K562 (cell line): ENCODE measurements at regions not wholly inside any gene's neighbourhood (a gene's known extent, or its start where the extent isn't known, plus 50 kb on each side); places are given as distances from the start of the nearest gene placed in this dataset.

Experiments
- ATAC-seq: fragments of 200-7000 bp; cut with Tn5 transposase; 3 replicates; pipeline ENCODE4 v1.9.1; 2020; ENCODE audit warnings: moderate library complexity
- BruUV-seq: library from RNA; stranded (reverse); fragments of 400-500 nt; replicated peaks from 2 replicates; lab custom pipeline; 2021; lab: Mats Ljungman, UMichigan
- CTCF ChIA-PET: fragments of 300-600 bp; formaldehyde crosslinking; extraction: SDS; loops from one replicate; lab custom pipeline; 2021; ENCODE audit warnings: low intra/inter-chr PET ratio; lab: Yijun Ruan, JAX
- POLR2A ChIA-PET: fragments of 300-600, 350-650 bp; sonication (Branson Sonifier 250); formaldehyde crosslinking; extraction: SDS; loops from one replicate; lab custom pipeline; 2021; ENCODE audit warnings: antibody characterized with exemption, inconsistent platforms; lab: Yijun Ruan, JAX
- DNase-seq, 4 experiments: peaks; one replicate each; pipeline versions ENCODE4 v3.0.0 to v3.0.0-alpha.2; 2011 to 2018; ENCODE audit warnings: low spot score in 3 of 4, mixed read lengths in 3 of 4; ENCODE audit errors: extremely low read depth in 1 of 4
- FAIRE-seq: peaks from 2 replicates; lab custom pipeline; 2011; peaks lifted over from hg19 to GRCh38; lab: Jason Lieb, UNC
- H2AFZ ChIP-seq: 2 replicates; pipeline ENCODE4 v1.6.0; 2011; ENCODE audit warnings: low read depth, low read length, control low read depth, inconsistent platforms
- H3K27ac ChIP-seq: fragments of 200-600 bp; 3 replicates; pipeline ENCODE4 v1.8.0; 2011; ENCODE audit warnings: low read depth, mild to moderate bottlenecking, control low read depth, inconsistent platforms, low read length, moderate library complexity, mixed read lengths; ENCODE audit errors: extremely low read depth
- H3K27me3 ChIP-seq, 2 experiments: fragments of 300-600 bp in 1 of 2; 2 replicates in 1 of 2; 3 replicates in 1 of 2; pipeline versions ENCODE4 v1.6.0 to v1.8.0; 2011; ENCODE audit warnings: inconsistent platforms in 2 of 2, low read length in 2 of 2, mild to moderate bottlenecking in 1 of 2, mixed read lengths in 1 of 2, moderate library complexity in 1 of 2; ENCODE audit not compliant: control insufficient read depth in 2 of 2, insufficient read depth in 2 of 2
- H3K36me3 ChIP-seq: fragments of 300-600 bp; 3 replicates; pipeline ENCODE4 v1.8.0; 2011; ENCODE audit warnings: mild to moderate bottlenecking, low read length, inconsistent platforms; ENCODE audit not compliant: control insufficient read depth, insufficient read depth
- H3K4me1 ChIP-seq, 2 experiments: fragments of 200-600 bp in 1 of 2; replicated peaks in 1 of 2; 2 replicates in 1 of 2; 3 replicates in 1 of 2; pipeline versions ENCODE4 v1.5.1 to v1.8.0; 2011; ENCODE audit warnings: inconsistent platforms in 2 of 2, low read length in 2 of 2, mild to moderate bottlenecking in 1 of 2, mixed read lengths in 1 of 2, moderate library complexity in 1 of 2; ENCODE audit not compliant: control insufficient read depth in 2 of 2, insufficient read depth in 2 of 2
- H3K4me2 ChIP-seq: 2 replicates; pipeline ENCODE4 v1.6.1; 2011; ENCODE audit warnings: low read length, control low read depth, inconsistent platforms, mixed read lengths; ENCODE audit not compliant: insufficient read depth
- H3K4me3 ChIP-seq: fragments of 200-600 bp; sonication (generic), shearing (Covaris generic); 2 replicates; pipeline ENCODE4 v1.5.1; 2016; ENCODE audit warnings: control low read depth, inconsistent platforms
- H3K79me2 ChIP-seq: fragments of 200-600 bp; 3 replicates; pipeline ENCODE4 v1.8.0; 2011; ENCODE audit warnings: low read length, inconsistent platforms; ENCODE audit not compliant: control insufficient read depth, insufficient read depth
- H3K9ac ChIP-seq, 2 experiments: 2 replicates each; pipeline versions ENCODE4 v1.6.0 to v1.6.1; 2011; ENCODE audit warnings: low read depth in 2 of 2, low read length in 2 of 2, control low read depth in 1 of 2, inconsistent platforms in 1 of 2, mild to moderate bottlenecking in 1 of 2, mixed read lengths in 1 of 2; ENCODE audit not compliant: insufficient read depth in 1 of 2
- H3K9me1 ChIP-seq: one replicate; pipeline ENCODE4 v1.6.0; 2011; ENCODE audit warnings: inconsistent platforms, mild to moderate bottlenecking, low read length, moderate library complexity; ENCODE audit not compliant: control insufficient read depth, insufficient read depth
- H3K9me3 ChIP-seq: replicated peaks from 2 replicates; pipeline ENCODE4 v1.5.1; 2011; ENCODE audit warnings: low read depth, low read length, inconsistent platforms; ENCODE audit not compliant: control insufficient read depth, insufficient read depth
- H4K20me1 ChIP-seq: replicated peaks from 2 replicates; pipeline ENCODE4 v1.6.1; 2011; ENCODE audit warnings: low read length, inconsistent platforms, mixed read lengths; ENCODE audit not compliant: control insufficient read depth, insufficient read depth
- ATF1 ChIP-seq, 2 experiments: fragments of 450-650 bp in 1 of 2; IDR thresholded peaks; 2 replicates each; pipeline ENCODE4 v1.6.1; 2016; ENCODE audit warnings: missing compliant biosample characterization in 1 of 2, missing genetic modification characterization in 1 of 2
- FOXP4 ChIP-seq: sonication (generic); formaldehyde crosslinking; IDR thresholded peaks from 2 replicates; pipeline ENCODE4 v1.8.0; 2022; ENCODE audit warnings: mild to moderate bottlenecking, missing genetic modification reagents, borderline replicate concordance
- MBD1 ChIP-seq: fragments of 250-450 bp; sonication (Bioruptor Pico); IDR thresholded peaks from 2 replicates; pipeline ENCODE4 v1.8.0; 2022; ENCODE audit warnings: inconsistent platforms
- NBN ChIP-seq: fragments of 450-650 bp; IDR thresholded peaks from 2 replicates; pipeline ENCODE4 v1.6.1; 2016; ENCODE audit warnings: low read depth, mild to moderate bottlenecking
- NR2F6 ChIP-seq: fragments of 450-650 bp; formaldehyde crosslinking; IDR thresholded peaks from 2 replicates; pipeline ENCODE4 v1.4.0; 2020; ENCODE audit warnings: mild to moderate bottlenecking
- PHF8 ChIP-seq: fragments of 200-600 bp; sonication (generic); IDR thresholded peaks from 2 replicates; pipeline ENCODE4 v1.6.1; 2012; ENCODE audit warnings: mixed run types, mild to moderate bottlenecking, inconsistent platforms, low read length, moderate library complexity, borderline replicate concordance
- RFX1 ChIP-seq: fragments of 450-650 bp; IDR thresholded peaks from 2 replicates; pipeline ENCODE4 v1.6.1; 2016; ENCODE audit warnings: mild to moderate bottlenecking, moderate library complexity
- SFPQ ChIP-seq: fragments of 200-400 bp; formaldehyde crosslinking; IDR thresholded peaks from 2 replicates; pipeline ENCODE4 v1.6.1; 2017; ENCODE audit warnings: mild to moderate bottlenecking, low read depth, low read length, moderate library complexity
- SRSF3 ChIP-seq: fragments of 200-400 bp; formaldehyde crosslinking; IDR thresholded peaks from 2 replicates; pipeline ENCODE4 v1.6.1; 2016; ENCODE audit warnings: mild to moderate bottlenecking, low read length, moderate library complexity; ENCODE audit not compliant: insufficient read depth
- TAL1 ChIP-seq: fragments of 450-650 bp; IDR thresholded peaks from 2 replicates; pipeline ENCODE4 v1.6.1; 2016; ENCODE audit warnings: mild to moderate bottlenecking
- WGBS: fragments of 100-300 bp; shearing (Covaris generic); methylation state at CpG from one replicate; pipeline ENCODE4 v1.1.6; 2016; ENCODE audit warnings: low coverage, mixed read lengths; ENCODE audit not compliant: insufficient coverage; ENCODE audit errors: missing lambda C conversion rate; 5-methylcytosine and 5-hydroxymethylcytosine counted together
- in situ Hi-C: fragments of 300-500 bp; cut with MboI; formaldehyde crosslinking; loops from 4 replicates; pipeline ENCODE4 v1.15.0; 2018; ENCODE audit warnings: inconsistent platforms, mixed read lengths
- intact Hi-C: fragments of 100-400 bp; cut with micrococcal nuclease; formaldehyde crosslinking; loops from 2 replicates; pipeline ENCODE4 v1.14.2; 2022

DNA sequence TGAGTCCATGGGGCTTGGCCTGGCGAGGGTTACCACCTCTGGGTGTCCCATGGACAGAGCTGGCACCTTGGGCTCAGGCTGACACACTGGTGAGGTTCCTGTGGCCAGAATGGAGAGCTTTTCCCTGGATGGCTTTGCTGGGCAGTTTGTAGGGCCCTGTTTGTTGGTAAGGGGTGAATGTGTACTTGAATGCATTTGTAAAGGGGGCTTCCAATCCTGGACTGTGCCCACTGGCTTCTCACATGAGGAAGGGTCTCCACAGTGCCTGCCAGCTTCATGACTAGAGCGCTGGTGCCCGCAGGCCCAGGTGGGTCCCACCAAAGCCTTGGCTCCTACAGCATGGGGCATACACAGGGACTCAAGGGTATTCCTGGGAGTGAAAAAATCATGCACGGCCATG, 103.5 kb upstream of the SIX2 start:
- no peak for TF ChIP-seq TAL1
- no peak for TF ChIP-seq PHF8
- no peak for TF ChIP-seq MBD1 (CRISPR knock-in tag)
- TF ChIP-seq, all 486 proteins: peak for 0
- Histone ChIP-seq H3K79me2 (no peaks in the 10 kb centered on the region), H3K9me3 (no peaks in the 10 kb centered on the region), H3K36me3 (no peaks in the 10 kb centered on the region), H3K4me2 (no peak overlapping the region), H3K9me1 (no peaks in the 10 kb centered on the region), H3K27ac (no peak overlapping the region), H3K4me3 (no peak overlapping the region), H3K9ac (no peak overlapping the region), H4K20me1 (no peaks in the 10 kb centered on the region), H2AFZ (no peak overlapping the region), H3K27me3 (peaks cover 0 to 7% of the 10 kb centered on the region in 2 experiments; a peak in 3 of 5 replicates), H3K4me1 (no peaks in the 10 kb centered on the region)
- in situ Hi-C loops (no loop called here), intact Hi-C loops (no loop called here)
- POLR2A ChIA-PET: no interaction called here
- DNase-seq (no peak), FAIRE-seq (no peak), ATAC-seq (no peak)
- WGBS: 0% methylated on average over 4 of the region's 4 CpGs
- CTCF ChIA-PET: no interaction called here
- BruUV-seq: no TSS peak

DNA sequence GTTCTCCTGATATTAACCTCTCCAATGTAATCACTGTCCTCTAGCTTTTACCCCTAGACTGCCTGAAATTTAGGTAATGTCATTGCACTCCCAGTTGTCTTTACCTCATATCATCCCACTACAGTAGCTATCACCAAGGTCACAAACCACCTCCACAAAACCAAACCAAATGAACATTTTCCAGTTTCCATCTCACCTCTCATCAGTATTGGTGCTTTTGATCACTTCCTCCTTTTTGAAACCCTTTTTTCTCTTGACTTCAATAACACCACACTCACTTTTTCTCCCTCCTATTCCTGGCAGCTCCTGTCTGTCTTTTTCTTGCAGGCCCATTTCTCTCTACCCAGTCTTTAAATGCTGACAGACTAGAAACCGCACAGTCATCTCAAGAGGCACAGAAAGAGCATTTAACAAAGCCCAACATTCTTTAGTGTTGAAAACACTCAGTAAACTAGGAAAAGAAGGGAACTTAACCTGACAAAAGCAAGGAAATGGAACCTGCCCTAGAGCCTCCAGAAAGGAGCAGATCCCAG, 95.9 kb upstream of the SIX2 start:
- CTCF ChIA-PET: no interaction called here
- Histone ChIP-seq H4K20me1 (no peaks in the 10 kb centered on the region), H3K4me2 (no peak overlapping the region), H3K36me3 (no peaks in the 10 kb centered on the region), H3K9me1 (no peaks in the 10 kb centered on the region), H2AFZ (no peak overlapping the region), H3K9me3 (no peaks in the 10 kb centered on the region), H3K79me2 (no peaks in the 10 kb centered on the region), H3K27me3 (no peaks in the 10 kb centered on the region), H3K4me1 (no peaks in the 10 kb centered on the region), H3K9ac (no peak overlapping the region), H3K4me3 (no peak overlapping the region), H3K27ac (no peak overlapping the region)
- DNase-seq (no peak), ATAC-seq (no peak), FAIRE-seq (no peak)
- WGBS: 0% methylated on average over 1 of the region's 1 CpG
- POLR2A ChIA-PET: interaction anchor here (0.7 kb wide), 1 partner anchor 32 kb away, joined by 3 read pairs; no protein-coding TSS in a partner anchor
- no TSS peak for BruUV-seq
- in situ Hi-C loops (no loop called here), intact Hi-C loops (no loop called here)
- no peak for TF ChIP-seq FOXP4 (CRISPR knock-in tag)
- no peak for TF ChIP-seq SFPQ
- no peak for TF ChIP-seq ATF1 (CRISPR knock-in tag; IDR thresholded peaks at IDR 0.05)
- TF ChIP-seq ATF1 (tag; IDR thresholded peaks at IDR 0.05): no peak
- TF ChIP-seq NBN: no peak
- no peak for TF ChIP-seq NR2F6 (CRISPR knock-in tag)
- no peak for TF ChIP-seq SRSF3
- no peak for TF ChIP-seq RFX1
